ENCODE measurements at regions not wholly inside any gene's neighbourhood (a gene's known extent, or its start where the extent isn't known, plus 50 kb on each side); places are given as distances from the start of the nearest gene placed in this dataset.

GRCh38 chr5:174503461-174504265 lies 220.7 kb upstream of the MSX2 start:
- TF ChIP-seq EZH2 (IDR thresholded peaks at IDR 0.05; ENCODE audit: insufficient read depth, poor library complexity, severe bottlenecking): no peak
- TF ChIP-seq EZH2phosphoT487 (IDR thresholded peaks at IDR 0.05; ENCODE audit: insufficient read depth, low read depth): no peak
